Suppressor macrophage treated with lipopolysaccharide for 4 hours (primary cell): ENCODE measurements at regions not wholly inside any gene's neighbourhood (a gene's known extent, or its start where the extent isn't known, plus 50 kb on each side); places are given as distances from the start of the nearest gene placed in this dataset.

ENCODE experiments used
- DNase-seq: peaks from one replicate; pipeline ENCODE4 v3.0.0-alpha.2; 2020

DNA sequence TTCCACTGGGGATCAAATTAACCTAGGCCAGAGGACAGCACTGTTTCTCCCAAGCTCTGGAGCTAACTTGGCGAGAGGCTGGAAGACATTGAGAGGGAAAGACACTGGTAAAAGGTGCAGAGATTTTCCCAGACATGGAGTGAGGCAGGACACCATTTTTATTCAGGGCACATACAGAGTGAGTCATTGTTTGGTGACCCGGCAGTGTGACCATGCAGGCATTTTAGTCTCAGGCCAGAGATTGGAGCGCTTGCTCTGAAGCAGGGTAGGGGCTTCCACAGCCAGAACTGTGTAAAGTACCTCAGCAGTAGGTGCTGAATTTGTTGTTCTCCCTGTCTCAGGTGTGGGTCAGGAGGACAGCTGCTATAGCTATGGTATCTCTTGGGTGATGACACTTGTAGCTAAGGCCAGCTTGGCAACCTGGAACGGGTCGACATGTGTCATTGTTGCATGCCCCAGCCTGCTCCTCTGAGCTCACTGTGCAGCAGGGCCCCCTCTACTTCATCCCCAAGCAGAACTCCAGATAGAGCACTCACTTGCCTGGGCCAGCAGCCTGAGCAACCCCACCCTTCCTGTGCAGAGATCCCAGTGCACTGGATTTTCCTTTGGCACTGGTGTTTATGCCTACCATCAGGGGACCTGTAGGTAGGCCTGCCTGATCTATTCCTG, 79.8 kb upstream of the ATP8A1 start:
- DNase-seq: no peak

GRCh38 chr4:42733380-42733779, 76.5 kb upstream of the ATP8A1 start:
- DNase-seq: no peak

DNA sequence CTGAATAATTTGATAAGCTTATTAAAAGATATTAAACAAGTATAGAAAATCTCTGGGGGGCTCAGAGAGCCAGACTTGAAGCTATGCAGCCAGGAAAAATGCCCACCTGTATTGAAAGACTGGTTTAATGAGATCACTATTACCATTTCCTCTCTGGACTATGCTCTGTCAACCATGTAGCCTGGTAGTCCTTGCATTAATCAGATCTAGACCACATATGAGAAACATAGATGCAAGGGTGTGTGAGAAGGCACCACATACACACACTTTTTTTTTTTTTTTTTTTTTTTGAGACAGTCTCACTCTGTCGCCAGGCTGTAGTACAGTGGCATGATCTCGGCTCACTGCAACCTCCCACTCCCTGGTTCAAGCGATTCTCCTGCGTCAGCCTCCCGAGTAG, 75.9 kb upstream of the ATP8A1 start:
- DNase-seq: no peak

- DNase-seq: no peak
Measured at GRCh38 chr4:42729505-42730237, 72.8 kb upstream of the ATP8A1 start.

DNA sequence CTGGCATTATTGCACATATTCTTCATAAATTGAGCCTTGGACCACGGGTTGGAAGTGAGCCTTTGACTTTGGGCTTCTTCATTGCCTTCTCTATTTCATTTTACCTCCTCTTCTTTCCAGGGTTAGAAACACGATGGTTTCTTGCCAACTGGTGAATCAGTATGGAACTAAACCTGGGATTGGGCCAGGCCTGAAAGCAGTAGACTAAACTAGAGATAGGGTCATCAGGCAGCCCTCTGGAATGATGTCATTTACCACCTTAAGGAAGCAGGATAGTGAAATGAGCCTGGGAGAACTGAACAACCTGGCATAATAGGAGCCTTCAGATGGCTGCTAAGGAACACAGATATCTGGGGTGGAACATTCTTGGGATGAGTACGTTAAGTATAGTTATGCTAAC, 67.5 kb upstream of the ATP8A1 start:
- no peak for DNase-seq

GRCh38 chr4:42720533-42720932, 63.6 kb upstream of the ATP8A1 start:
- DNase-seq: no peak

DNA sequence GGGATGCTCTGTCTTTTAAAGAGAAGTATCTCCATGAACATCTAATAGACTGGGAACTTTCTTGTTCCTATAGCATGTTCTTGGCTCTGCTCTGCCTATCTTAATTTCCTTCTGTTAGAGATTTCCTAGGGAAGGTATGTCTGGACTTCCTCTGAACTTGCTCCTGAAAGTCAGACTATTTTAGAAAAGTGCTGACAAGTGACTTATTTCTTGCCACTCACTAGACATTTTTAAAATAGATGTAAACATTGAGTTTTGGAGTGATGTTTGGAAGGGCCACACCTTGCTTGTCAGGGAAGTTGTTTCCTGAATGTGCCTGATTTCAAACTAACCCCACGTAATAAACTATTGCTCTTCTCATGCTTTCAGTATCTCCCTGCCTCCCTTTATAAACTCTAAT, 62.4 kb upstream of the ATP8A1 start:
- DNase-seq: no peak

DNA sequence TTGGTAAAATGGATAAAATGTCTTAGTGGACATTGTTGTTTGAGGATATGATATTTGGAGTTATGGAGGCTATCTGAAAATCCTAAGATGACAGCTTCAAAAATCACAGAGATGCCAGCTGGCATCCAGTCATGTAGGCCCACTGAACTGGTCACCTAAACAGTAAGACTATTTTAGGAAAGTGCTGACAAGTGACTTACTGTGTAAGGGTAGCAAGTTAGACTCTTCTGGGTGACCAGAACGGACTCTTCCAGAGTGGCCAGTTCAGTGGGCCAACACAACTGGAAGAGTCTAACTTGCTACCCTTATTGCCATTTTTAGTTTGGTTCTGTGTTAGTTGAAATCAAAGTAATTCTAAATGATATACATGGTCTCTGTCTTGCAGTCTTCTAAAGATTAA, 61.4 kb upstream of the ATP8A1 start:
- no peak for DNase-seq

- DNase-seq: no peak
Measured at GRCh38 chr4:42716996-42717395, 60.1 kb upstream of the ATP8A1 start.

- no peak for DNase-seq
Measured at GRCh38 chr4:42715807-42716482, 59.0 kb upstream of the ATP8A1 start.

DNA sequence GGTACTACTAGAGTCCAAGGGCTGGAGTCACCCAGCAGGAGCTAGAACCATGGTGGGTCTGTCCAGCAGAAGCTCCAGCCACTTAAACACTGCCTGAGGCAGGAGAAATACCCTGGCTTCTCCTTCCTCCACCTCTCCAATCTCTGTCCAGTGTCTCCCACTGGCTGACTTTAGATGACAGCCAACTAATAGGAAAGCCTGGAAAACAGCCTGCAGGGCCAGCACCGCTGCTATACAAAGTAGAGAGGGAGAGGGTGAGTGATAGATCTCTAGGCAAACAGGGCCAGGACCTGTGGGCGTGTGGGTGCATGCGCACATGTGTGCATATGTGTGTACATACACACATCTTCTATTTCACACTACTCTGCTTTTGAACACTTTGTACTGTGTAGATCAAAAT, 56.5 kb upstream of the ATP8A1 start:
- DNase-seq: no peak

DNA sequence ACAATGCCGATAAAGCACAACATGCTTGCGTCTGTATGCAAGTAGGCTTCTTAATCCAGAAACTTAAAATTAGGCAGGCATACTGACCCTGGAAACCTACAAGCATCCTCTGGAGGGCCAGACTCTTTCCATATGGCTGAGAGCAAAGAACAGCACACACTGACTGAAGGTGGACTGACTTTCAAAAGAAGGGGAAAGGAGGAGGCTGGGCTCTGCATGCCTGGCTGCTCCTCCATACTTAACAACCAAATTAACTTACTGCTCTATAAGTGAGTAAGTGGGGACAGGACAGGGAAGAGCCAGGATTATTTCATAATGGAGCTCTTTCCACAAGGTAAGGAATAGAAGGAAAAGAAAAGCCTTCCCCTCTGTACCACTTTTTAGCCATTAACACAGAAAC, 55.9 kb upstream of the ATP8A1 start:
- DNase-seq: no peak

- DNase-seq: no peak
Measured at GRCh38 chr4:42711496-42711895, 54.6 kb upstream of the ATP8A1 start.

DNA sequence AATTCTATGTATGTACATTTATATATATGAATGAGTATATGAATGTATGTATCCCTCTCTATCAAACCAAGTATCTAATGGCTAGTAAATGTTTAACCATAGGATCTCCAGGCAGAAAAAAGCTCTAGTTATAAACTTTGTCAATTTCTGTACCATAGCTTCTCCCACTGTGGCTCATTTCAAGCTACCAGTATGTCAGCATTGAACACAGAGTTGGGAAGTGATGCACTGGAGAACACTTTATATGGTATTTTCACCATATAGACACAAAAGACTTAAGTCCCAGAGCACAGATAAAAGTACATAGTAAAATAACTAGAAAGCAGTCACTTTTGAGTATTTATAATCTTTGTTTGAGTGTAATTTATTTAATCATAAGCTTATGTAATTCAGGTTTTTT, 53.9 kb upstream of the ATP8A1 start:
- no peak for DNase-seq

GRCh38 chr4:42710329-42710728, 53.4 kb upstream of the ATP8A1 start:
- DNase-seq: no peak

- no peak for DNase-seq
Measured at GRCh38 chr4:42709392-42710065, 52.6 kb upstream of the ATP8A1 start.

- no peak for DNase-seq
Measured at GRCh38 chr4:42708625-42709024, 51.7 kb upstream of the ATP8A1 start.
